GM18951 (cell line): ENCODE measurements at regions not wholly inside any gene's neighbourhood (a gene's known extent, or its start where the extent isn't known, plus 50 kb on each side); places are given as distances from the start of the nearest gene placed in this dataset.
A peak's percentile ranks its signal among the peaks of the same experiment; 100 is the strongest.
"Not testable (repeated sequence)": the region's sequence is repeated elsewhere in the genome, so short reads cannot be mapped to it uniquely, and the experiment has no call there.

Experiments used
- POLR2A ChIP-seq: IDR thresholded peaks from 4 replicates; pipeline ENCODE4 v1.6.1; 2011; ENCODE audit warnings: mild to moderate bottlenecking; ENCODE audit not compliant: insufficient read length, insufficient read depth; ENCODE audit errors: extremely low read depth
- in situ Hi-C: fragments of 300-500 bp; cut with MboI; formaldehyde crosslinking; loops from one replicate; pipeline ENCODE4 v1.12.0; 2022; ENCODE audit warnings: low sequenced_read_pairs, mixed read lengths, inconsistent platforms; ENCODE audit not compliant: unreplicated experiment

DNA sequence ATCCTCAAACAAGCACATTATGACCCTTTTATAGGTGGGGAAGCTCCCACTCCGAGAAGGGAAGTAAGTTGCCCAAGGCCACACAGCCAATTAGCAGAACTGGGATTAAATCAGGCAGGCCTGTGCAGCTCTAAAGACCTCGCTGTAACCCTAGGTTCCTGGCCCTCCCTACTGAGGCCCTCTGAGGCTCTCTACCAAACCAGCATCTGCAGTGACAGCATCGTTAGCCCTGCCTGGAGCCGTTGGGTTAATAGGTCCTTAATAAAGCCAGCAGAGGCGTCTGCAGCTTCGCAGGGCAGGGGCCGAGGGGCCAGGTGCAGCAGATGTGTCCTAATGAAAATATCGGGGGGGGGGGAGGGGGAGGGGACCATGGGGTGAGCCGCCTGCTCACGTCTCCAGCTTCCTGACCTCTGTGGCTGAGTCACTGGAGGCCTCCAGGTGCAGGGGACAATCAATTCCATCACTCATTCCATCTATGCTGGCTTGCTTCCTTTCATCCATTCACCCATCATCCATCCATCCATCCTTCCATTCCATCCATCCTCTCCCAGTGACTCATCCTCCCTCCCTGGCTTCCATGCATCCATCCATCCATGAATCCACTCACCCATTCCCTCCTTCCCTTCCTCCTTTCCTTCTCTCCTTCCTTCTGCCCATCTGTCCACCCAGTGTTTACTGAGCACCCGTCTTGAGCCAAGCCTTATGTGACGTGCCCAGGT is 203.9 kb downstream of the C9orf50 start:
- in situ Hi-C loops = no loop called here

DNA sequence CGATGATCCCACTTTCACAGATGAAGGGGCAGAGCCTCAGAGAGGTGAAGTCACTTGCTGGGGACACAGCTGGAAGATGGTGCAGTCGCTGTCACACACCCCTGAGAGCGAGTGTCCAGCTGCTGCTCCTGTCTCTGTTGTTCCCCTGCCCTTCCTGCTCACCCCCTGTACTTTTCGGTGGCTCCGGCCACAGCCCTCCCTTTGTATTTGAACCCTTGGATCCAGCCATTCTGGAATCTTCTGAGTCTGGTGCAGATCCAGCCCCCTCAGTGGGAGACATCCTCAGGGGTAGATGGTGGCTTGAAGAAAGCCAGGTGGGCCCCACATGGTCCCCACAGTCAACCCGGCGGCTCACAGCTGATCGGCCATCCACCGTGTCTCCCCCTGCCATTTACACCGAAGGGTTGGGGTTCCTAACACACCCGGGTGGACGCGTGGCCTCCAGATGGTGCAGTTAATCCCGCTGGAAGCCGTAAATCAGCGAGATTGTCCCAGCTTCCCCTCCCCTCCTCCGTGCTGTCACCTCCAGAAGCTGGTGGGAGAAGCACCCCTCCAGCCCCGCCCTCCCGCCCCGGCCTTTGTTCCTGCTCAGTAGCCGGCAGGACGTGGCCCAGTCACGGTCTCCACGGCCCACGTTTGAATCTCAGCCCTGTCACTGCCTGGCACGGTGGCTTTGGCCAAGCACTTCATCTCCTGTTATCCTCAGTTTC is 204.8 kb downstream of the C9orf50 start:
- in situ Hi-C loops = no loop called here
- TF ChIP-seq POLR2A = no peak

More for the DNA sequence above, 203.9 kb downstream of the C9orf50 start:
- TF ChIP-seq POLR2A = no peak

DNA sequence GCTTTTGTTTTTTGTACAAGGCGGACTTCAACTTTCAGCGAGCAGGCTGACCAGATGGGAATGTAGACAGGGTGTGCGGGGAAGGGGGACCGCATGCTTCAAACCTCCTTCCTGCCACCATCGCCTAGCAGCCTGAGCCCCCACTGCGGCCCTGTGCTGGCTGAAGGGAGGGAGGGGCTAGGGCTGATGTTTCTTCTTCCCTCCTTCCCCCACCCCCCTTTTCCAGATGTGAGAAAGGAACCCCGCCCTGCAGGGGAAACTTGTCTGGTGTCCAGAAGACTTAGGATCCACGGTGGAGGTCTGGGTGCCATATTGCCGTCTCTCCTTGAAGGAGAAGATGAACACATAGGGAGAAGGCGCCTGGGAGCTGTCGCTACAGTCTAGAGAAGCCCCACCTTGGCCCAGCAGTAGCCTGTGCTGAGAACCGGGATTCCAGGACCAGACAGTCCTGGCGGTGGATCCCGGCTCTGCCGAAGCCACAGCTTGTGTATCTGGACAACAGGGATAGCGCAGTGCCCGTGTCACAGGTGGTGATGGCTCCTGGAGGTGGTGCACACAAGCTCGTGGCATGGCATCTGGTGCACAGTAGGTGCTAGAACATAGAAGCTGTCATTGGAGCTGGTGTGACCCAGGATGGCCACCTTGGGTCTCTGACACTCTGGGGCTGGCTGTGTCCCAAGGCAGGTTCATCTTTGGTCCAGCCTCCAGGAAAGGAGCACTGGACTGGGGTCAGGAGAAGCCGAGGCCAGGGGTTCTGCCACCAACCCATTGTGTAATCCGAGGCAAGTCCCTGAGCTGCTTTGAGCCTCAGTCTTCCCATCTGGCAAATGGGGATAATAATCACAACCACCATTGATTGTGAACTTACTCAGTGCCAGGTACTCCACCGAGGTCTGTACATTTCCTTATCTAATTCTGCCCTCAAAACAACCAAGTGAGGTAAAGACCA is 205.6 kb downstream of the C9orf50 start:
- TF ChIP-seq POLR2A = no peak
- in situ Hi-C loops = no loop called here

DNA sequence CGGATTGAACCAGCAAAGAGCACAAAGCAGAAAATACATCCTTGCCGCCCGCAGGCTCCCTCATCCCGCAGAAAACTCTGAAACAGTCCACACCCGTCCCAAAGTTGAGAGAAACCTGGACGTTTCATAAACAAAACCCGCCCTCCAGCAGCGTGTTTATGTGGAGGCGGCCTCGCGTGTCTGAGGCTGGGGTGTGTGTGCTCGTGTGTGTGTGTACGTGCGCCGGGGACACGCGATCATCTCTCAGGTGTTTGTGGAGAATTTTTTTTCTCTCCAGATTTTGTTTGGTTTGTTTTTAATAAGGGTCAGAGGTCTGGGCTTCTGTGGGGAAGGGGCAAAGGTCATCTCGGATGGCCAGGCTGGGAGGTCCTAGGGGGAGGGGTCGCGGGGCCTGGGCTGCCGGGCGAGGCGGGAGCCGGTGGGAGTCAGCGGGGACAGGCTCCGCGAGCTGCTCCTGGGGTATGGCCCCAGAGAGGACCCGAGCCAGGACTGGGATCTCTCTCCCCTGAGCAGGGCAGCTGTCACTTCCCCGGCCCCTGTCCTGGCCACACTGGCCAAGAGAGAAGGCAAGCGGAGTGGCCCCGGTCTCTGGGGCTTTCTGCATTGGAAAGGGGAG is 206.4 kb downstream of the C9orf50 start:
- in situ Hi-C loops = no loop called here

DNA sequence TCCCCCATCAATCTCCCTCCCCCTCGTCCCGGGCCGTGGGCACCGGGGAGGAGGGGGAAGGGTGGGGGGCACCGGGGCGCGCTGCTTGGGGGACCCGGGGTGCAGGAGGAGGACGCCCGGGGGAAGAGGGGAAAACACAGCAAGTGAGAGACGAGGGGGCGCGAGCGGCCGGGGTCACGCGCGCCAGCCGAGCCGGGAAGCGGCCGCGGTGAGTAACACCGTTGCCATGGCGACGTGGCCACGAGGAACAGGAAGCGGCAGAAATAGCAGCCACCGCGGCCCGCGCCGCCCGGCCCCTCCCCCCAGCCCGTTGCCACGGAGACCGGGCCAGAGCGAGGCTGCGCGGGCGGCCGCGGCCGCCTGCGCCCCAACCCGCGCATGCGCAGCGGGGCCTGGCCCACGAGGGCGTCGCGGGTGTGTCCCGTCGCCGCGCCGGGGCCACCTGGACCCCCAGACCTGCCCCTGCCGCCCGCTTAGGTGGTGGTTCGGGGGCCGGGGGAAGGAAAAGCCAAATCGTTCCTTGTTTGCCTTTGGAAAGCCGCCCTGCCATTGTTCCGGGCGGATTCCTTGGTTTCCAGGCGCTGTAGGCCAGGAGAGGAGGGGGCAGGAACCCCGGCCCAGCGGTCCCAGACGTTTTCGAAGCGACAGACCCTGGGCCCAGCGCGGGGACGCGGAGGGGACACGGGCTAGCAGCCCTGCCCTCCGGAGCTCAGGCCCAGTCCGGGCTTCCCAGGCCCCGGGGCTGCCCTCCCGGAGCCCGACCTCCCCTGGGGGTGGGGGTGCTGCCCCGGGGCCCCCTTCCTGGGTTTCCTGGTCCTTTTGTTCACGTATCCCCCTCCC is 207.1 kb downstream of the C9orf50 start:
- TF ChIP-seq POLR2A = peak; percentile 75
- in situ Hi-C loops = no loop called here

More for the DNA sequence above, 206.4 kb downstream of the C9orf50 start:
- TF ChIP-seq POLR2A = no peak

DNA sequence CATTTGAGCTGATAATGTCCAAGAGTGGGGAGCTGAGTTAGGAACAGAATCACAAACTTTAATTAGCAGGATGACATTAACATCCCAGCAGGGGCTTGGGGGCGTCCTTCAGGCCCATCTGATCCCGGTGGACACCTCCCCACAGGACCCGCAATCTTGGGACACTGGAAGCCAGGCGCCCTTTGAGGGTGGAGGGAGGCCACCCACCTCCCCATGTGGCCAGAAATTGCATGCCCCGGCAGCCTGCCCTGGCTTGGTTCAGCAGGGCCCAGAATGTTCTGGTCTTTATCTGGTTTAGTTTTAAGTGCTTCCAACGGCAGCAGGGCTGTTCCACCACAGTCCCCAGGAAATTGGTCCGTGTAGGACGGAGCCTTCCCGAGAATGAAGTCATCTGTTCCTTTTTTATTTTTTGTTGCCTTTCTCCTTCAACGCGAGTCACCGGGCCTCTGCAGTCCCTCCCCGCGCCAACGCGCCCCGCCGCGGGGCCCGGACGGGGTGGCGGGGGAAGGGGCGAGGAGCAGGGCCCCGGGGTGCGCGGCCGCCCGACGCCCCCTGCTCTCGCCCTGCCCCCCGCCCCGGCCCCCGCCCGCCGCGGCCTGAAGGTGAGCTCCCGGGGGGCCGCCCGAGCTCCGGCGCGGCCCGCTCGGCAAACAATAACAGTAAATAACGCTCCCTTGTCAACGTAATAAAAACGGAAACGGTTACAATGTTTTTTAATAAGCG is 207.9 kb downstream of the C9orf50 start:
- in situ Hi-C loops = no loop called here

DNA sequence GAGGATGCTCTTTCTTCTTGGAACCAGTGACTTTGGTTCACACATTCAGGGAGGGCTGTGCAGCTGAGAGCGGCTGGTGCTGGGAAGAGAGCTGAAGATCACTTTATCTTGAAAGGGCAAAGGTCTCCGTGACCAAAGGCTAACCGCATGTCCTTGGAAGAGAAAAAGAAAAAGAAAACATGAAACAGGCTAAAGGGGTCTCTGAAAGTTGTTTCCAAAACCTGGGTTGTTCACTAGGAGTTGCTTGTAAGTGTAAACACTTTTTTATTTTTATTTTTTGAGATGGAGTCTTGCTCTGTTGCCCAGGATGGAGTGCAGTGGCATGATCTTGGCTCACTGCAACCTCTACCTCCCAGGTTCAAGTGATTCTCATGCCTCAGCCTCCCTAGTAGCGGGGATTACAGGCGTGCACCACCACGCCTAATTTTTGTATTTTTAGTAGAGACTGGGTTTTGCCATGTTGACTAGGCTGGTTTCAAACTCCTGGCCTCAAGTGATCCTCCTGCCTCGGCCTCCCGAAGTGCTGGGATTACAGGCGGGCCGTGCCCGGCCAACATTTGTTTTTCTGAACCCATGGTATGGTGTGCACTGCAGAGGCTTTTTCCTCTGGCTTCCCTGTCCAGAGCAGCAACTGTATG is 208.6 kb downstream of the C9orf50 start:
- in situ Hi-C loops = not testable (repeated sequence)

More for the DNA sequence above, 207.9 kb downstream of the C9orf50 start:
- no peak for TF ChIP-seq POLR2A

DNA sequence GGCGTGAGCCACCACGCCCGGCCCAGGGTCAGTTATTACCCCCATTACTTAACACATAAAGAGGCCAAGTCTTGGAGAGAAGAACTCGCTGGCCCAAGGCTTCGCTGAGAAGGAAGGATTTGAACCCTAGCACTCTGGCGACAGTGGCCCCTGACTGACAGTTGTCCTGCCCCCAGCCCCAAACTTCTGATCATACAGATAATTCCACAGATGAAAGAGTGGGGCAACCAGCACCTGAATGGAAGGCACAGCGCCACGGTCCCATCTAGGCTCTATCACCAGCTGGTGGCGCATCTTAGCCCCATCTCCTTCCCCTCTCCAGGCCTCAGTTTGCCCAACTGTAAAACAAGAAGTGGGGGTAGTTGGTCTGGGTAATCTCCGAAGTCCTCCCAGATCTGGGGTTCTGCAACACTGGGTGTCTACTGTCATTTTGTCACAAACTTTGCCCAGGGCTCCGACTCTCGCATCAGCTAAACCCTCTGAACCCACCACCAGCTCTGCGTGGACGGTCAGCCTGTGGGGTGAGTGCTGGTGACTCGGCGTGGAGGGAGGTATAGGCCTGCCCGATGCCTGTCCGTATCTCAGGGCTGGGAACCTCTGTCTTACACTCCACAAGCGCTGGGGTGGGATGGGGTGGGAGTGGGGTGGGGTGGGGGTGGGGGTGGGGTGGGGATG is 209.3 kb downstream of the C9orf50 start:
- TF ChIP-seq POLR2A = no peak
- in situ Hi-C loops = no loop called here

DNA sequence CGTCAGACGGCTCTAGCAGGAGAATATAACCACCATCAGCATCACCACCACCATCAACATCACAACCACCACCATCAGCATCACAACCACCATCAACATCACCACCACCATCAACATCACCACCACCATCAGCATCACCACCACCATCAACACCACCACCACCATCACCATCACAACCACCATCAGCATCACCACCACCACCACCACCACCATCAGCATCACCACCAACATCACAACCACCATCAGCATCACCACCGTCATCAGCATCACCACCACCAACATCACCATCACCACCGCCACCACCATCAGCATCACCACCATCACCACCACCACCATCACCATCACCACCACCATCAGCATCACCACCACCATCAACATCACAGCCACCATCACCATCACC is 210.7 kb downstream of the C9orf50 start:
- in situ Hi-C loops = no loop called here
- TF ChIP-seq POLR2A = no peak

DNA sequence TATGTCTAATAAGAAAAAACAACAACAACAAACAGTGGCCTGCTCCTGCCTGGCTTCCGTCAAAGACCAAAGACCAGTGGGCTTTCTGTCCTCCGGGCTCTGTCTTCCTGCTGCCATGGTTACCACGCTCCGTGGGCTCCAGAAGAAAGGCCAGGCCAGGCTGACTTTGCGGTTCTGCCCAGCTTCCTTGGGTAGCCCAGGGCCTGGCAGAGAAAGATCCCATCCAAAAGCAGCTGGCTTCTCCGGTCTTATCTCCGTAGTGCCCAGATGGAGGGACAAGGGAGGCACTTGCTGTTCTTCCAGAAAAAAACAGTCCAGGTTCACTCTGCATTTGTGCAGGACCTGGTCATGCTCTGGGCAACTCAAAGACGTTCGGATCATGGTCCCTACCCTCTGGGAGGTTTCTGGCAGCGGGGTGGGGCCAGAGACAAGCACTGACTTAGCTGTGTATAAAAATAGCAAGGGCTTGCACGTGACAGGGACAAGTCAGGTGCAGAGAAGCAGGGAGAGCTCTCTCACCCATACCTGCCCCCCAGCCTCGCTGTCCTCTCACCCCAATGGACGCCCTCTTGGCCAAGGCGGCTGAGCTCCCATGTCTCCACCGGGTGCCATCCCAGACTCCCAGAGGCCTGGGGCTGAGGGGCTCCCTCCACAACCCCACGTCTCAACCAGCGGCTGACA is 212.2 kb downstream of the C9orf50 start:
- no peak for TF ChIP-seq POLR2A

More for the DNA sequence above, 212.2 kb downstream of the C9orf50 start:
- in situ Hi-C loops = no loop called here
